Endothelial cell of umbilical vein (primary cell): ENCODE measurements at regions not wholly inside any gene's neighbourhood (a gene's known extent, or its start where the extent isn't known, plus 50 kb on each side); places are given as distances from the start of the nearest gene placed in this dataset.

Source experiments
- CTCF ChIP-seq, 2 donors: IDR thresholded peaks; 1 replicate in 1 of 2; 2 replicates in 1 of 2; pipeline ENCODE4 v1.5.1; 2011; ENCODE audit warnings: low read length in 2 of 2, mild to moderate bottlenecking in 2 of 2, moderate library complexity in 2 of 2, control low read depth in 1 of 2, inconsistent platforms in 1 of 2, low read depth in 1 of 2; ENCODE audit not compliant: insufficient read depth in 1 of 2; ENCODE audit errors: extremely low read depth in 1 of 2
- GATA2 ChIP-seq: IDR thresholded peaks from 2 replicates; pipeline ENCODE4 v1.7.0; 2011; ENCODE audit warnings: low read depth, mild to moderate bottlenecking, moderate library complexity, mixed read lengths, low read length; ENCODE audit not compliant: insufficient read length, insufficient read depth
- POLR2AphosphoS5 ChIP-seq: IDR thresholded peaks from 2 replicates; pipeline ENCODE4 v1.6.1; 2012; ENCODE audit warnings: low read depth, mild to moderate bottlenecking, control low read depth, low read length, moderate library complexity; ENCODE audit not compliant: insufficient read depth

DNA sequence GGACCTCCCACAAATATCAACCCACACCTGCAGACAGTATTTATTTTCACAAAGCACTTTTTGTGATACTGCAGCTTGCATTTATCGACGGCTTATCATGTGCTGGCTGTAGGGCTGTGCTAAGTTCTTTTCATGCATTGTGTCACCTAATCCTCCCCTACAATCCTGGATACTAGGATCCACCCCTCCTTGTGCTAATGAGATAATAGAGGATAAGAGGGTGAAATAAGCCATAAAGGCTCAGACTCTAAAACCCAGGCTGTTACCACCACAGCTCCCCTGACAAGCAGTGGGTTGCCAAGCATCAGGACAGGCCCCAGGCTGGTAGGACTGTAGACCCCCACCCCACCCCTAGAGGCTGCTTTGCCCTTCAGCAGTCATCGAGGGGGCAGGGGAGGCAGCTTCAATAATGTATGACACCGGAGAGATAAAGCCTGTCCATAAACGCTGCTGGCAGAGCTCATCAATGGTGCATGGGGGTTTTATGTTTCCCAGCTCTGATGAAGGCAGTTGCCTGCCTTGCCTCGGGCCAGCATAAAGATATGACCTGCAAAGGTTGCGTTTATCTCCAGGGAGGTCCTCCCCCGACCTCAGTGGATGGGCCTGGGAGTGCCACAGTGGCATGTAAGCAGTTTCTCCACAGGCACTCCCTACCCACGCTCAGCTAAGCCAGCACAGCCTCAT lies 73.9 kb upstream of the C16orf82 start:
- TF ChIP-seq POLR2AphosphoS5, result no peak
- no peak for TF ChIP-seq CTCF (IDR thresholded peaks at IDR 0.05; ENCODE audit: extremely low read depth in 1 of 2, insufficient read depth in 1 of 2, low read depth in 1 of 2, low read length in 2 of 2)
- TF ChIP-seq GATA2, result no peak
